Parathyroid adenoma (tissue), 2 donors: ENCODE measurements at regions not wholly inside any gene's neighbourhood (a gene's known extent, or its start where the extent isn't known, plus 50 kb on each side); places are given as distances from the start of the nearest gene placed in this dataset.

ENCODE experiments used
- H2AFZ ChIP-seq: fragments of 300-600 bp; sonication (generic); one replicate; pipeline ENCODE4 v1.7.0; 2017; ENCODE audit warnings: antibody characterized with exemption, mild to moderate bottlenecking
- H3K27ac ChIP-seq: fragments of 300-600 bp; sonication (generic); one replicate; pipeline ENCODE4 v1.7.0; 2017
- H3K27me3 ChIP-seq: fragments of 300-600 bp; sonication (generic); one replicate; pipeline ENCODE4 v1.7.0; 2017; ENCODE audit warnings: low read length; ENCODE audit not compliant: control insufficient read depth, insufficient read depth
- H3K36me3 ChIP-seq: fragments of 300-600 bp; sonication (generic); one replicate; pipeline ENCODE4 v1.7.0; 2017; ENCODE audit warnings: low read length; ENCODE audit not compliant: control insufficient read depth, insufficient read depth
- H3K4me1 ChIP-seq: fragments of 300-600 bp; sonication (generic); one replicate; pipeline ENCODE4 v1.7.0; 2017; ENCODE audit warnings: control low read depth
- H3K4me2 ChIP-seq: fragments of 300-600 bp; sonication (generic); one replicate; pipeline ENCODE4 v1.7.0; 2017; ENCODE audit warnings: low read length
- H3K4me3 ChIP-seq: fragments of 300-600 bp; sonication (generic); one replicate; pipeline ENCODE4 v1.7.0; 2017; ENCODE audit warnings: low read depth, low read length
- H3K79me2 ChIP-seq: fragments of 300-600 bp; sonication (generic); one replicate; pipeline ENCODE4 v1.7.0; 2017; ENCODE audit warnings: control low read depth
- H3K9ac ChIP-seq: fragments of 300-600 bp; sonication (generic); one replicate; pipeline ENCODE4 v1.7.0; 2017; ENCODE audit warnings: mild to moderate bottlenecking
- H3K9me3 ChIP-seq: fragments of 300-600 bp; sonication (generic); one replicate; pipeline ENCODE4 v1.7.0; 2017; ENCODE audit warnings: low read length; ENCODE audit not compliant: control insufficient read depth
- TF ChIP-seq, protein P1 (sequence below): fragments of 300-600 bp; sonication (generic); IDR thresholded peaks from one replicate; pipeline ENCODE4 v1.7.0; 2017; ENCODE audit warnings: antibody characterized with exemption, mild to moderate bottlenecking
- donor health status: primary hyperparathyroidism.

DNA sequence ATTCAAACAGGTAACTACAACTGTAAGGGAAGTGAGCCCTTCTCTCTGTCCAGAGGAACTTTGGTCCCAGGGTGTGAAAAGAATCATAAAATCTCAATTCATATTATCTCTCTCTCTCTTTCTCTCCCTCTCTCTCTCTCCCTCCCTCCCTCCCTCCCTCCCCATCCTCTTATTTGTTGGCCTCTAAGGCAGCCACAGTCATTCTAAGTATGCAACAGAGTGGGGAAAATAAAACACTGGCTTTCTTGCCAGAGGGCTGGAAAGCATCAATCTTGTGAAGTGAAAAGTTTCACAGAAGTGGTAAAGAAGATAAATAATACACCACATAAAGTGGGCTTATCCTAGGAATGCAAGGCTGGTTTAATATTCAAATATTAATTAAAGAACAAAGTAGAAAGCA, 95.6 kb upstream of the KCNH7 start:
- Histone ChIP-seq H3K4me3 (no peak overlapping the region), H3K9me3 (no peaks in the 10 kb centered on the region), H2AFZ (no peak overlapping the region), H3K79me2 (no peaks in the 10 kb centered on the region), H3K9ac (no peak overlapping the region), H3K27me3 (no peaks in the 10 kb centered on the region), H3K36me3 (no peaks in the 10 kb centered on the region), H3K27ac (no peak overlapping the region), H3K4me1 (no peaks in the 10 kb centered on the region), H3K4me2 (no peak overlapping the region)
- TF ChIP-seq, protein P1, sequence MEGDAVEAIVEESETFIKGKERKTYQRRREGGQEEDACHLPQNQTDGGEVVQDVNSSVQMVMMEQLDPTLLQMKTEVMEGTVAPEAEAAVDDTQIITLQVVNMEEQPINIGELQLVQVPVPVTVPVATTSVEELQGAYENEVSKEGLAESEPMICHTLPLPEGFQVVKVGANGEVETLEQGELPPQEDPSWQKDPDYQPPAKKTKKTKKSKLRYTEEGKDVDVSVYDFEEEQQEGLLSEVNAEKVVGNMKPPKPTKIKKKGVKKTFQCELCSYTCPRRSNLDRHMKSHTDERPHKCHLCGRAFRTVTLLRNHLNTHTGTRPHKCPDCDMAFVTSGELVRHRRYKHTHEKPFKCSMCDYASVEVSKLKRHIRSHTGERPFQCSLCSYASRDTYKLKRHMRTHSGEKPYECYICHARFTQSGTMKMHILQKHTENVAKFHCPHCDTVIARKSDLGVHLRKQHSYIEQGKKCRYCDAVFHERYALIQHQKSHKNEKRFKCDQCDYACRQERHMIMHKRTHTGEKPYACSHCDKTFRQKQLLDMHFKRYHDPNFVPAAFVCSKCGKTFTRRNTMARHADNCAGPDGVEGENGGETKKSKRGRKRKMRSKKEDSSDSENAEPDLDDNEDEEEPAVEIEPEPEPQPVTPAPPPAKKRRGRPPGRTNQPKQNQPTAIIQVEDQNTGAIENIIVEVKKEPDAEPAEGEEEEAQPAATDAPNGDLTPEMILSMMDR: no peak

DNA sequence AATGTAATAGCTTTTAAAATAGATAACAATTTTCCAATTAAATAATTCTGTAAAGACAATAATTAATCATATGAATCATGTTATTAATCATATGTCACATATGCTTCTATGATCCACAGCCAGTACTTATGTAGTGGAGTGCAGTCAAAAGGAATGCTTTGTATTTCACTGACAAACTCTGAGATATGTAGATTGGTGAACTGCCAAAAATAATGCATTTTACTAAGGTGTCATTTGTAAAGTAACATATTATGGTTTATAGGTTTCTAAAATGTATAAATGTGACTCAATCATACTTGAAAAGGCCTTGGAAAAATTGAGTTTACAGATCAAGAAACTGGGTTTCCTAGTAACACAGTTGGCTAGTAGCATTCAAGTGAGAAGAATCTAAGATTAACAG, 93.8 kb upstream of the KCNH7 start:
- H3K4me2 ChIP-seq: no peak overlapping the region
- TF ChIP-seq, protein P1: no peak
- H3K4me3 ChIP-seq: no peak overlapping the region
- no peaks in the 10 kb centered on the region for H3K9me3 ChIP-seq
- no peak overlapping the region for H3K27ac ChIP-seq
- no peak overlapping the region for H3K9ac ChIP-seq
- no peaks in the 10 kb centered on the region for H3K27me3 ChIP-seq
- H3K79me2 ChIP-seq: no peaks in the 10 kb centered on the region
- no peaks in the 10 kb centered on the region for H3K4me1 ChIP-seq
- H2AFZ ChIP-seq: no peak overlapping the region
- H3K36me3 ChIP-seq: no peaks in the 10 kb centered on the region

DNA sequence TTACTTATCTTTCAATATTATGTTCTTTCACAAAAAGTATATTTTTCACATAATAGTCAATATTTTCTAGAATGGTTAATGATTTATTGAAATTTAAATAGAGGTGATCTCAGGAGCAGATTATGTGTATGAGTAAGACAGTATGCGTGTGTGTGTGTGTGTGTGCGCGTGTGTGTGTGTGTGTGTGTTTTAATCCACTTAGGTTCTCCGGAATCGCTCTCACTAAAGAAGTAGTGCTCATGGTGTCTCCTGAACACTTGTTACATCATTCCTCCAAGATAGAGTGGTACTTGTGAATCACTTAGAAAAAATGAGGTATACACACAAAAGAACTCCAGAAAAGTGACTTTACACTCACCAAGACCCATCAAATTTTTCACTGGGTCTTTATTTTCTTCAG, 91.0 kb upstream of the KCNH7 start:
- no peaks in the 10 kb centered on the region for H3K36me3 ChIP-seq
- H3K9ac ChIP-seq: no peak overlapping the region
- H3K27ac ChIP-seq: no peak overlapping the region
- no peak overlapping the region for H3K4me3 ChIP-seq
- no peaks in the 10 kb centered on the region for H3K27me3 ChIP-seq
- H3K4me1 ChIP-seq: no peaks in the 10 kb centered on the region
- no peaks in the 10 kb centered on the region for H3K79me2 ChIP-seq
- no peaks in the 10 kb centered on the region for H3K9me3 ChIP-seq
- TF ChIP-seq, protein P1: no peak
- no peak overlapping the region for H3K4me2 ChIP-seq
- no peak overlapping the region for H2AFZ ChIP-seq

- Histone ChIP-seq H3K36me3 (no peaks in the 10 kb centered on the region), H3K27me3 (no peaks in the 10 kb centered on the region), H3K27ac (no peak overlapping the region), H3K79me2 (no peaks in the 10 kb centered on the region), H3K4me3 (no peak overlapping the region), H3K4me1 (no peaks in the 10 kb centered on the region), H3K4me2 (no peak overlapping the region), H3K9ac (no peak overlapping the region), H2AFZ (no peak overlapping the region), H3K9me3 (no peaks in the 10 kb centered on the region)
- TF ChIP-seq, protein P1: no peak
Observed at GRCh38 chr2:162928356-162928755, 89.8 kb upstream of the KCNH7 start.

- Histone ChIP-seq H3K27me3 (no peaks in the 10 kb centered on the region), H2AFZ (no peak overlapping the region), H3K79me2 (no peaks in the 10 kb centered on the region), H3K27ac (no peak overlapping the region), H3K4me1 (no peaks in the 10 kb centered on the region), H3K9ac (no peak overlapping the region), H3K4me3 (no peak overlapping the region), H3K36me3 (no peaks in the 10 kb centered on the region), H3K4me2 (no peak overlapping the region), H3K9me3 (no peaks in the 10 kb centered on the region)
- TF ChIP-seq, protein P1: no peak
Observed at GRCh38 chr2:162926907-162927306, 88.3 kb upstream of the KCNH7 start.
